Endothelial cell (in vitro differentiated cells): ENCODE measurements at regions not wholly inside any gene's neighbourhood (a gene's known extent, or its start where the extent isn't known, plus 50 kb on each side); places are given as distances from the start of the nearest gene placed in this dataset.

Experiments
- DNase-seq: peaks from one replicate; pipeline ENCODE4 v3.0.0; 2021; ENCODE audit warnings: low spot score
- H3K27ac Mint-ChIP-seq: one replicate; pipeline ENCODE4 v1.8.0; 2021; ENCODE audit warnings: mixed read lengths, inconsistent platforms; ENCODE audit not compliant: unreplicated experiment
- H3K27me3 Mint-ChIP-seq: one replicate; pipeline ENCODE4 v1.8.0; 2021; ENCODE audit warnings: mild to moderate bottlenecking, moderate library complexity, mixed read lengths, inconsistent platforms; ENCODE audit not compliant: unreplicated experiment
- H3K36me3 Mint-ChIP-seq: one replicate; pipeline ENCODE4 v1.8.0; 2021; ENCODE audit warnings: mild to moderate bottlenecking, low read depth, mixed read lengths, inconsistent platforms; ENCODE audit not compliant: unreplicated experiment
- H3K4me1 Mint-ChIP-seq: one replicate; pipeline ENCODE4 v1.8.0; 2021; ENCODE audit warnings: mild to moderate bottlenecking, mixed read lengths, inconsistent platforms; ENCODE audit not compliant: unreplicated experiment
- H3K4me3 Mint-ChIP-seq: one replicate; pipeline ENCODE4 v1.8.0; 2021; ENCODE audit warnings: mild to moderate bottlenecking, mixed read lengths, inconsistent platforms; ENCODE audit not compliant: unreplicated experiment
- H3K9me3 Mint-ChIP-seq: one replicate; pipeline ENCODE4 v1.8.0; 2021; ENCODE audit warnings: mixed read lengths, inconsistent platforms; ENCODE audit not compliant: unreplicated experiment
- TF ChIP-seq, protein P1 (sequence below): fragments of 200-600 bp; sonication (generic); IDR thresholded peaks from one replicate; pipeline ENCODE4 v1.5.0; 2021; ENCODE audit warnings: antibody characterized with exemption; ENCODE audit not compliant: unreplicated experiment

- H3K9me3 Mint-ChIP-seq = no peaks in the 10 kb centered on the region
- H3K27ac Mint-ChIP-seq = no peak overlapping the region
- peaks cover 11% of the 10 kb centered on the region for H3K27me3 Mint-ChIP-seq
- H3K4me3 Mint-ChIP-seq = no peak overlapping the region
- TF ChIP-seq, protein P1, sequence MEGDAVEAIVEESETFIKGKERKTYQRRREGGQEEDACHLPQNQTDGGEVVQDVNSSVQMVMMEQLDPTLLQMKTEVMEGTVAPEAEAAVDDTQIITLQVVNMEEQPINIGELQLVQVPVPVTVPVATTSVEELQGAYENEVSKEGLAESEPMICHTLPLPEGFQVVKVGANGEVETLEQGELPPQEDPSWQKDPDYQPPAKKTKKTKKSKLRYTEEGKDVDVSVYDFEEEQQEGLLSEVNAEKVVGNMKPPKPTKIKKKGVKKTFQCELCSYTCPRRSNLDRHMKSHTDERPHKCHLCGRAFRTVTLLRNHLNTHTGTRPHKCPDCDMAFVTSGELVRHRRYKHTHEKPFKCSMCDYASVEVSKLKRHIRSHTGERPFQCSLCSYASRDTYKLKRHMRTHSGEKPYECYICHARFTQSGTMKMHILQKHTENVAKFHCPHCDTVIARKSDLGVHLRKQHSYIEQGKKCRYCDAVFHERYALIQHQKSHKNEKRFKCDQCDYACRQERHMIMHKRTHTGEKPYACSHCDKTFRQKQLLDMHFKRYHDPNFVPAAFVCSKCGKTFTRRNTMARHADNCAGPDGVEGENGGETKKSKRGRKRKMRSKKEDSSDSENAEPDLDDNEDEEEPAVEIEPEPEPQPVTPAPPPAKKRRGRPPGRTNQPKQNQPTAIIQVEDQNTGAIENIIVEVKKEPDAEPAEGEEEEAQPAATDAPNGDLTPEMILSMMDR = no peak
- H3K36me3 Mint-ChIP-seq = no peaks in the 10 kb centered on the region
- no peak for DNase-seq
- peaks cover 11% of the 10 kb centered on the region for H3K4me1 Mint-ChIP-seq
These were observed 209.4 kb downstream of the RPLP1 start for GRCh38 chr15:69661871-69662644.

- TF ChIP-seq, protein P1 = no peak
- H3K4me3 Mint-ChIP-seq = no peak overlapping the region
- no peaks in the 10 kb centered on the region for H3K36me3 Mint-ChIP-seq
- no peaks in the 10 kb centered on the region for H3K9me3 Mint-ChIP-seq
- no peak overlapping the region for H3K27ac Mint-ChIP-seq
- peaks cover 11% of the 10 kb centered on the region for H3K4me1 Mint-ChIP-seq
- H3K27me3 Mint-ChIP-seq = peaks cover 11% of the 10 kb centered on the region
- no peak for DNase-seq
These were observed 210.0 kb downstream of the RPLP1 start for GRCh38 chr15:69662645-69663000.

- Mint-ChIP-seq H3K27me3 (peaks cover 8% of the 10 kb centered on the region), H3K4me3 (no peak overlapping the region), H3K9me3 (no peaks in the 10 kb centered on the region), H3K27ac (no peak overlapping the region), H3K4me1 (peaks cover 11% of the 10 kb centered on the region), H3K36me3 (no peaks in the 10 kb centered on the region)
- TF ChIP-seq, protein P1 = no peak
- DNase-seq = no peak
These were observed 210.8 kb downstream of the RPLP1 start for GRCh38 chr15:69663441-69663840.

DNA sequence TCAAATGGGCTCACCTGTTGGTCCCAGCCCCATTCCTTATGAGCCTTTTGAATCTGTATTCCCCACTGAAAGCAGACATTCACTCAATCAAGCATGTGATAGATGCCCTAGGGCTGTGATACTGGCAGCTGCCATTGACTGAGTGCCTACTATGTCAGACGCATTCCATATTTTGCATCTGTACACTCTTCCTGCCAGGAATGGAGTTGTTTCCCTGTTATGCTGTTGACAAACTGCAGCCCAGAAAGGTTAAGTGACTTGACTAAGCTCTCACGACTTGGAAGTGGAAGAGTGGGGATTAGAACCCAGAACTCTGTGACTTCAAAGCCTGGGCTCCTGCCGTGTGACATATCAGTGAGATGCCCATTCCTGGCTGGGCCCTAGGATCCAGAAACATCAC lies 211.4 kb downstream of the RPLP1 start:
- TF ChIP-seq, protein P1 = no peak
- no peak overlapping the region for H3K4me3 Mint-ChIP-seq
- peaks cover 14% of the 10 kb centered on the region for H3K4me1 Mint-ChIP-seq
- no peak overlapping the region for H3K27ac Mint-ChIP-seq
- no peaks in the 10 kb centered on the region for H3K36me3 Mint-ChIP-seq
- peaks cover 8% of the 10 kb centered on the region for H3K27me3 Mint-ChIP-seq
- no peak for DNase-seq
- H3K9me3 Mint-ChIP-seq = no peaks in the 10 kb centered on the region
